ENCODE measurements at regions not wholly inside any gene's neighbourhood (a gene's known extent, or its start where the extent isn't known, plus 50 kb on each side); places are given as distances from the start of the nearest gene placed in this dataset.

DNA sequence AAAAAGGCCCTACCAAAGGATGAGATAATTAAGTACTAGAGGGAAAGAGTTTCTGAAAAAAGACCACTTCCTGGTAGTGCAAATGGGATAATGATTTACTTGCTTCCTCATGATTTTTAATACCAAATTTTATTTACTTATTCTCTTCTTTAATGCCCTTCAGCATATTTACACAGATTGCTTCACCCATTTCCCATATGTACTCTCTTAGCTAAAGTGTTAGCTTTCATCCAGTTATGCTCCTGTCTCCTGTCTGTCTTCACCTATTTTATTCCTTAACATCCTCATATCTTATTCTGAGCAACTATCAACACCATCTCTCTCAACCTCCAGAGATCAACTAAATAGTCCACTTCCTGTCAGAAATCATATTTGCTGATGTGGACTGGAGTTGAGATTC is 183.2 kb upstream of the HS3ST1 start:
- DNase-seq (ENCODE audit: low spot score) = no peak
- in situ Hi-C loops (cut with MboI; ENCODE audit: low sequenced_read_pairs, unreplicated experiment) = no loop called here
- TF ChIP-seq CTCF (IDR thresholded peaks at IDR 0.05; ENCODE audit: borderline replicate concordance, control extremely low read depth, extremely low read depth, insufficient read depth, missing control alignments) = no peak

- no peak for TF ChIP-seq CTCF (IDR thresholded peaks at IDR 0.05; ENCODE audit: borderline replicate concordance, control extremely low read depth, extremely low read depth, insufficient read depth, missing control alignments)
- no peak for DNase-seq (ENCODE audit: low spot score)
- in situ Hi-C loops (cut with MboI; ENCODE audit: low sequenced_read_pairs, unreplicated experiment) = no loop called here
These were observed 181.1 kb upstream of the HS3ST1 start for GRCh38 chr4:11609751-11610150.

- DNase-seq (ENCODE audit: low spot score) = no peak
- in situ Hi-C loops (cut with MboI; ENCODE audit: low sequenced_read_pairs, unreplicated experiment) = no loop called here
- TF ChIP-seq CTCF (IDR thresholded peaks at IDR 0.05; ENCODE audit: borderline replicate concordance, control extremely low read depth, extremely low read depth, insufficient read depth, missing control alignments) = no peak
These were observed 180.3 kb upstream of the HS3ST1 start for GRCh38 chr4:11608992-11609391.

- TF ChIP-seq CTCF (IDR thresholded peaks at IDR 0.05; ENCODE audit: borderline replicate concordance, control extremely low read depth, extremely low read depth, insufficient read depth, missing control alignments) = no peak
- no peak for DNase-seq (ENCODE audit: low spot score)
- in situ Hi-C loops (cut with MboI; ENCODE audit: low sequenced_read_pairs, unreplicated experiment) = no loop called here
These were observed 177.4 kb upstream of the HS3ST1 start for GRCh38 chr4:11606078-11606477.

GRCh38 chr4:11605597-11605996 is 176.9 kb upstream of the HS3ST1 start:
- DNase-seq (ENCODE audit: low spot score) = no peak
- TF ChIP-seq CTCF (IDR thresholded peaks at IDR 0.05; ENCODE audit: borderline replicate concordance, control extremely low read depth, extremely low read depth, insufficient read depth, missing control alignments) = no peak
- in situ Hi-C loops (cut with MboI; ENCODE audit: low sequenced_read_pairs, unreplicated experiment) = no loop called here

DNA sequence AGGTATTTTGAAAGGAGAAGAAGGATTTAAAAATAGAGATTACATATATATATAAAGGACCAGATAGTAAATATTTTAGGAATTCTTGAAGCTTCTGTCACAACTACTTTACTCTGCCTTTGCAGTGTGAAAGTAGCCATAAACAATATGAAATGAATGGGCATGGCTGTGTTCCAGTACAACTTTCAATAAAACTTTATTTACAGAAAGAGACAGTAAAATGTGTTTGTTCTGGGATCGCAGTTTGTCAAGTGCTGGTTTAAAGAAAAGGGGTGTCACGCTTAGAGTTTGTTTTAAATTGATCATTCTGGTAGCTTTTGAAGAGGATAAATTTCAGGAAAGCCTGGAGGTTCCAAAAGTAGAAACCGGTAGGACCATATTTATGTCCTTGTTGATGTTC is 176.1 kb upstream of the HS3ST1 start:
- DNase-seq (ENCODE audit: low spot score) = no peak
- TF ChIP-seq CTCF (IDR thresholded peaks at IDR 0.05; ENCODE audit: borderline replicate concordance, control extremely low read depth, extremely low read depth, insufficient read depth, missing control alignments) = no peak
- in situ Hi-C loops (cut with MboI; ENCODE audit: low sequenced_read_pairs, unreplicated experiment) = no loop called here

All from GM13976 (cell line).